Activated CD4-positive, alpha-beta memory T cell treated with anti-CD3 and anti-CD28 coated beads for 36 hours (primary cell): ENCODE measurements at regions not wholly inside any gene's neighbourhood (a gene's known extent, or its start where the extent isn't known, plus 50 kb on each side); places are given as distances from the start of the nearest gene placed in this dataset.
"Not testable (repeated sequence)": the region's sequence is repeated elsewhere in the genome, so short reads cannot be mapped to it uniquely, and the experiment has no call there.

Source experiments
- CTCF ChIA-PET: fragments of 350-600 bp; sonication (Branson Sonifier 250); formaldehyde crosslinking; loops from one replicate; lab custom pipeline; 2021; ENCODE audit warnings: antibody characterized with exemption, inconsistent platforms; lab: Charles Lee
- POLR2A ChIA-PET: fragments of 350-600 bp; sonication (Branson Sonifier 250); formaldehyde crosslinking; loops from one replicate; lab custom pipeline; 2021; ENCODE audit warnings: antibody characterized with exemption; lab: Charles Lee
- DNase-seq: peaks from one replicate; pipeline ENCODE4 v3.0.0-alpha.2; 2020
- H3K27ac Mint-ChIP-seq: one replicate; pipeline ENCODE4 v1.8.0; 2021; ENCODE audit warnings: mixed read lengths
- H3K27me3 Mint-ChIP-seq: one replicate; pipeline ENCODE4 v1.8.0; 2021; ENCODE audit warnings: mixed read lengths
- H3K36me3 Mint-ChIP-seq: one replicate; pipeline ENCODE4 v1.8.0; 2021; ENCODE audit warnings: mixed read lengths
- H3K4me1 Mint-ChIP-seq: one replicate; pipeline ENCODE4 v1.8.0; 2021; ENCODE audit warnings: low read depth, mixed read lengths
- H3K4me3 Mint-ChIP-seq: one replicate; pipeline ENCODE4 v1.8.0; 2021; ENCODE audit warnings: mild to moderate bottlenecking, mixed read lengths
- H3K9me3 Mint-ChIP-seq: one replicate; pipeline ENCODE4 v1.8.0; 2021; ENCODE audit warnings: mixed read lengths
- intact Hi-C: fragments of 100-400 bp; cut with micrococcal nuclease; formaldehyde crosslinking; loops from one replicate; pipeline ENCODE4 v1.15.1; 2023

- H3K27ac Mint-ChIP-seq = no peak overlapping the region
- H3K4me1 Mint-ChIP-seq = no peaks in the 10 kb centered on the region
- POLR2A ChIA-PET = no interaction called here
- H3K27me3 Mint-ChIP-seq = no peaks in the 10 kb centered on the region
- no peaks in the 10 kb centered on the region for H3K9me3 Mint-ChIP-seq
- CTCF ChIA-PET = no interaction called here
- no peaks in the 10 kb centered on the region for H3K36me3 Mint-ChIP-seq
- DNase-seq = no peak
- intact Hi-C loops = no loop called here
- H3K4me3 Mint-ChIP-seq = no peak overlapping the region
These were observed 69.5 kb upstream of the CUX1 start for GRCh38 chr7:101747879-101748345.

- Mint-ChIP-seq H3K4me1 (peaks cover 15% of the 10 kb centered on the region), H3K27me3 (no peaks in the 10 kb centered on the region), H3K36me3 (no peaks in the 10 kb centered on the region), H3K27ac (no peak overlapping the region), H3K4me3 (no peak overlapping the region), H3K9me3 (no peaks in the 10 kb centered on the region)
- POLR2A ChIA-PET = no interaction called here
- no peak for DNase-seq
- CTCF ChIA-PET = no interaction called here
- intact Hi-C loops = no loop called here
These were observed 67.5 kb upstream of the CUX1 start for GRCh38 chr7:101749891-101750290.

GRCh38 chr7:101753316-101753715 lies 64.1 kb upstream of the CUX1 start:
- ChIA-PET POLR2A (no interaction called here), CTCF (interaction anchor here (0.8 kb wide), 1 partner anchor 10 kb away, joined by 8 read pairs; no protein-coding TSS in a partner anchor)
- intact Hi-C loops = no loop called here

GRCh38 chr7:101754424-101755159 lies 62.8 kb upstream of the CUX1 start:
- peak; percentile 16 for DNase-seq
- no peaks in the 10 kb centered on the region for H3K36me3 Mint-ChIP-seq
- no peaks in the 10 kb centered on the region for H3K27me3 Mint-ChIP-seq
- H3K9me3 Mint-ChIP-seq = no peaks in the 10 kb centered on the region
- H3K27ac Mint-ChIP-seq = peak overlapping the region; percentile 53
- ChIA-PET CTCF (no interaction called here), POLR2A (no interaction called here)
- intact Hi-C loops = no loop called here
- H3K4me3 Mint-ChIP-seq = peak overlapping the region; percentile 70
- H3K4me1 Mint-ChIP-seq = peaks cover 16% of the 10 kb centered on the region

More at GRCh38 chr7:101753316-101753715, 64.1 kb upstream of the CUX1 start:
- Mint-ChIP-seq H3K9me3 (no peaks in the 10 kb centered on the region), H3K4me1 (peaks cover 16% of the 10 kb centered on the region), H3K27ac (no peak overlapping the region), H3K36me3 (no peaks in the 10 kb centered on the region), H3K27me3 (no peaks in the 10 kb centered on the region), H3K4me3 (no peak overlapping the region)
- no peak for DNase-seq

- POLR2A ChIA-PET = no interaction called here
- H3K27ac Mint-ChIP-seq = no peak overlapping the region
- no peaks in the 10 kb centered on the region for H3K27me3 Mint-ChIP-seq
- CTCF ChIA-PET = interaction anchor here (0.6 to 1.5 kb wide), 2 partner anchors 13 to 15 kb away, joined by 3 to 6 read pairs; no protein-coding TSS in a partner anchor
- H3K9me3 Mint-ChIP-seq = no peaks in the 10 kb centered on the region
- no peak overlapping the region for H3K4me3 Mint-ChIP-seq
- H3K4me1 Mint-ChIP-seq = peaks cover 19% of the 10 kb centered on the region
- no peaks in the 10 kb centered on the region for H3K36me3 Mint-ChIP-seq
- no peak for DNase-seq
- intact Hi-C loops = no loop called here
These were observed 59.5 kb upstream of the CUX1 start for GRCh38 chr7:101757879-101758278.

- H3K27ac Mint-ChIP-seq, H3K9me3 Mint-ChIP-seq, H3K4me3 Mint-ChIP-seq, intact Hi-C loops, H3K27me3 Mint-ChIP-seq, H3K36me3 Mint-ChIP-seq, POLR2A ChIA-PET, DNase-seq: not testable (repeated sequence)
- CTCF ChIA-PET = interaction anchor here (0.6 to 1.5 kb wide), 2 partner anchors 13 to 16 kb away, joined by 3 to 6 read pairs; no protein-coding TSS in a partner anchor
- H3K4me1 Mint-ChIP-seq = peaks cover 17% of the 10 kb centered on the region
These were observed 58.9 kb upstream of the CUX1 start for GRCh38 chr7:101758519-101758918.

GRCh38 chr7:101764221-101764620 lies 53.2 kb upstream of the CUX1 start:
- intact Hi-C loops = no loop called here
- H3K27me3 Mint-ChIP-seq = no peaks in the 10 kb centered on the region
- no peak for DNase-seq

GRCh38 chr7:101767544-101767943 lies 49.9 kb upstream of the CUX1 start:
- CTCF ChIA-PET = no interaction called here
- Mint-ChIP-seq H3K9me3 (no peaks in the 10 kb centered on the region), H3K4me3 (no peak overlapping the region), H3K36me3 (no peaks in the 10 kb centered on the region), H3K4me1 (no peaks in the 10 kb centered on the region), H3K27me3 (peaks cover 2% of the 10 kb centered on the region), H3K27ac (no peak overlapping the region)
- intact Hi-C loops = no loop called here
- POLR2A ChIA-PET = no interaction called here
- no peak for DNase-seq

More at GRCh38 chr7:101764221-101764620, 53.2 kb upstream of the CUX1 start:
- H3K27ac Mint-ChIP-seq = no peak overlapping the region
- peaks cover 3% of the 10 kb centered on the region for H3K4me1 Mint-ChIP-seq
- no peaks in the 10 kb centered on the region for H3K9me3 Mint-ChIP-seq
- ChIA-PET CTCF (no interaction called here), POLR2A (no interaction called here)
- H3K4me3 Mint-ChIP-seq = no peak overlapping the region
- no peaks in the 10 kb centered on the region for H3K36me3 Mint-ChIP-seq
